ENCODE measurements at regions not wholly inside any gene's neighbourhood (a gene's known extent, or its start where the extent isn't known, plus 50 kb on each side); places are given as distances from the start of the nearest gene placed in this dataset.

DNA sequence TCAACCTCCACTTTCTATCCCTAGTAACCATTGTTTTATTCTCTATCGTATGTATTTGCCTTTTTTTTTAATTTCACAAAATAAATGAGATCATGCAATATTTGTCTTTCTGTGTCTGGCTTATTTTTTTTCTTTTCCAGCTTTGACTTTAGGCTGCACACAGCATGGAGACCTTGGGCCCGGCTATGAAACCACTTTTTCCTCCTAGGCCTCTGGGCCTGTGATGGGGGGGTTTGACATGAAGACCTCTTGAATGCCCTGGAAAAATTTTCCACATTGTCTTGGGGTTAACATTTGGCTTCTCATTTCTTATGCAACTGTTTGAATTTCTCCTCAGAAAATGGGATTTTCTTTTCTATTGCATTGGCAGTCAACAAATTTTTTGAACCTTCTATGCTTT is 100.2 kb upstream of the BTG3 start:
- no peaks in the 10 kb centered on the region for H3K36me3 ChIP-seq
- intact Hi-C loops (cut with DNase I), result no loop called here
- no peak overlapping the region for H3K27ac ChIP-seq
- H3K27me3 ChIP-seq (replicated peaks; ENCODE audit: insufficient read depth), result no peaks in the 10 kb centered on the region
- no peak for TF ChIP-seq POLR2A (IDR thresholded peaks at IDR 0.05)
- no peak for TF ChIP-seq POLR2AphosphoS5 (IDR thresholded peaks at IDR 0.05)
- TF ChIP-seq CTCF (IDR thresholded peaks at IDR 0.05), result no peak
- 85% methylated on average over 2 of the region's 2 CpGs for WGBS
- no peak overlapping the region for H3K4me3 ChIP-seq
- H3K9me3 ChIP-seq, result no peaks in the 10 kb centered on the region
- DNase-seq (ENCODE audit: low spot score), result no peak
- no peaks in the 10 kb centered on the region for H3K4me1 ChIP-seq (replicated peaks)

DNA sequence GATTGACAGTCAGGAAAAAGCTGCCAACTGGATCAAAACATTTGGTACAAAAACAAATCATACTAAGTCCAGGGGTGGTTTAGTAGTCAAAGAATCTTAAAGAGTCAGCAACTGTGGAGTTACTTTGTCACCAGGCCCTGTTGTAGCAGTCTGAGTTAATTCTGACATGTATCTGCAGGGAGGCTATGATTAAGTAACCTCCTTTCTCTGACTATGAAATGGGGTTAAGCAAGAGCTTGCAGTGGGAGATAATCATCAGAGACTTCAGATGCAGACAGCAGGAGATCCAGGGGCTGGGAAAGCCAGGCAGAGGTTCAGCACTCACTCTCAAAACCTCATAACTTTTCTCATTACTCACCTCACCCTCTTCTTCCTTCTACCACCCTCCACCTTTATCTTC is 99.2 kb upstream of the BTG3 start:
- Histone ChIP-seq H3K9me3 (no peaks in the 10 kb centered on the region), H3K27ac (no peak overlapping the region), H3K27me3 (replicated peaks; ENCODE audit: insufficient read depth) (no peaks in the 10 kb centered on the region), H3K4me3 (no peak overlapping the region), H3K4me1 (replicated peaks) (no peaks in the 10 kb centered on the region), H3K36me3 (no peaks in the 10 kb centered on the region)
- TF ChIP-seq CTCF (IDR thresholded peaks at IDR 0.05), result no peak
- no peak for TF ChIP-seq POLR2AphosphoS5 (IDR thresholded peaks at IDR 0.05)
- no peak for TF ChIP-seq POLR2A (IDR thresholded peaks at IDR 0.05)
- intact Hi-C loops (cut with DNase I), result no loop called here
- no peak for DNase-seq (ENCODE audit: low spot score)

DNA sequence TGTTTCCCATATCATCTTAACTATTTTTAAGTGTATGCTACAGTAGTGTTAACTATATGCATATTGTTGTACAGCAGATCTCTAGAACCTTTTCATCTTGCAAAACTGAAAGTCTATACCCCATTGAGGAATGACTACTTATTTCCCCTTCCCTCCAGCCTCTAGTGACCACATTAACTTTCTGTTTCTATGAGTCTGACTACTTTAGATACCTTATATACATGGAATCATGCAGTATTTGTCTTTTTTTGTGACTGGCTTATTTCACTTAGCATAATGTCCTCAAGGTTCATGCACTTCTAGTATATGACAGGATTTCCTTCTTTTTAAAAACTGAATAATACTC is 96.5 kb upstream of the BTG3 start:
- Histone ChIP-seq H3K4me3 (no peak overlapping the region), H3K27me3 (replicated peaks; ENCODE audit: insufficient read depth) (no peaks in the 10 kb centered on the region), H3K36me3 (no peaks in the 10 kb centered on the region), H3K4me1 (replicated peaks) (no peaks in the 10 kb centered on the region), H3K27ac (no peak overlapping the region), H3K9me3 (no peaks in the 10 kb centered on the region)
- no peak for DNase-seq (ENCODE audit: low spot score)
- intact Hi-C loops (cut with DNase I), result no loop called here
- no peak for TF ChIP-seq POLR2A (IDR thresholded peaks at IDR 0.05)

DNA sequence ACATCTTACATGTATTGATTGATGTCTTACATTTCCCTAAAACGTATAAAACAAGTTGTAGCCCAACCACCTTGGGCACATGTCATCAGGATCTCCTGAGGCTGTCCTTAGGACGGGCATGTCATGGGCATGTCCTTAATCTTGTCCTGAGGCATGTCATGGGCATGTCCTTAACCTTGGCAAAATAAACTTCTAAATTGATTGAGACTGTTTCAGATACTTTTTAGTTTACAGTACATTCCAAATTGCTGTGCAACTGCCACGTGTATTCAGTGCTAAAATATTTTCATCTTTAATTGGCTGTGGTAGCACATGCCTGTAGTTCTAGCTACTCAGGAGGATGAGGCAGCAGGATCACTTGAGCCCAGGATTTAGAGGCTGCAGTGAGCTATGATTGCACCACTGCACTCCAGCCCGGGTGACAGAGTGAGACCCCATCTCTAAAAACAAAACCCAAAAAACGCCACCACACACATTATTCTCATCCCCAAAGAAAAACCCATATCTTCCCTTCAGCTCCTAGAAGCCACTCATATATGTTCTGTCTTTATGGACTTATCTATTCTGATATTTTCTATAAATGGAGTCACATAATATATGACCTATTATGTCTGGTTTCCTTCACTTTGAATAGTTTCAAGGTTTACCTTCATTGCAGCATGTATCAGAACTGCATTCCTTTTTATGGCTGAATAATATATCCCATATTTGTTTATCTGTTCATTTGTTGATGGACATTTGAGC is 96.0 kb upstream of the BTG3 start:
- Histone ChIP-seq H3K36me3 (no peaks in the 10 kb centered on the region), H3K4me3 (no peak overlapping the region), H3K27ac (no peak overlapping the region), H3K4me1 (replicated peaks) (no peaks in the 10 kb centered on the region), H3K9me3 (no peaks in the 10 kb centered on the region), H3K27me3 (replicated peaks; ENCODE audit: insufficient read depth) (no peaks in the 10 kb centered on the region)
- DNase-seq (ENCODE audit: low spot score), result no peak
- intact Hi-C loops (cut with DNase I), result no loop called here
- 47% methylated on average over 5 of the region's 5 CpGs for WGBS
- TF ChIP-seq POLR2A (IDR thresholded peaks at IDR 0.05), result no peak
- TF ChIP-seq POLR2AphosphoS5 (IDR thresholded peaks at IDR 0.05), result no peak
- no peak for TF ChIP-seq CTCF (IDR thresholded peaks at IDR 0.05)

DNA sequence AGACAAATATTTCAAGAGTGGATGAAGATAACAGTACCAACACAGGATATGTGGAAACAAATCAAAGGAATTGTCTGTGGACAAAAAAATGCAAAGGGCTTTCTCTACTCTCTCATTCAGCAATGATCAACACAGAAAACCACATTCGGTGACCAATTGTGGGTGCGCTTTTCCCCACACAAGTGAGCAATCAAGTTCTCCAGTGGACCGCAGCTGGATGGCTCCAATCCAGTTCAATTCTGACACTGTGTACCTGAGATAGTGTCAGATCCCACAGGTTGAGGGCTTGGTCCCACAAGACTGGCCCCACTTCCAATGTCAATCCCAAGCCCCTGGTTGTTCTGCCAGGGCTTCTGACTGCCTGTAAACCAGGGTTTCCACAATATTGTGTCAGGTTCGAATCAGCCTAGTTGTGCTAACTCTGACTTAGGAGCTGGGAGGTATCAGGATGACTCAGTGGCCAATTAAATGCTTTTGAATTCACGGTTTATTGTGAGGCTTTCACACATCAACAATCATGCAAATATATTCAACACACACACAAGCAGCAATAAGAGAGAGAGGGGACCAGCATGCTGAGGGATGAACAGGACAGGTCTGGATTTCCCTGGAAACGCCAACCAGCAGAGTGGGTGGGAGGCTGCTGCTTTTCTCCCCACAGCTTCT is 87.0 kb upstream of the BTG3 start:
- no peak for DNase-seq (ENCODE audit: low spot score)
- 90% methylated on average over 6 of the region's 6 CpGs for WGBS

More for the DNA sequence above, 87.0 kb upstream of the BTG3 start:
- no peak overlapping the region for H3K4me3 ChIP-seq
- intact Hi-C loops (cut with DNase I), result no loop called here
- H3K36me3 ChIP-seq, result no peaks in the 10 kb centered on the region
- H3K27ac ChIP-seq, result no peak overlapping the region
- TF ChIP-seq CTCF (IDR thresholded peaks at IDR 0.05) (no peak), POLR2A (IDR thresholded peaks at IDR 0.05) (no peak), POLR2AphosphoS5 (IDR thresholded peaks at IDR 0.05) (no peak)
- H3K4me1 ChIP-seq (replicated peaks), result no peaks in the 10 kb centered on the region
- no peaks in the 10 kb centered on the region for H3K9me3 ChIP-seq
- H3K27me3 ChIP-seq (replicated peaks; ENCODE audit: insufficient read depth), result no peaks in the 10 kb centered on the region

All from prostate gland (tissue), 2 donors.